CD4-positive, alpha-beta T cell treated with Interleukin-10 for 1 hour (primary cell): ENCODE measurements at regions not wholly inside any gene's neighbourhood (a gene's known extent, or its start where the extent isn't known, plus 50 kb on each side); places are given as distances from the start of the nearest gene placed in this dataset.

Source experiments
- DNase-seq: peaks from one replicate; pipeline ENCODE4 v3.0.0-alpha.2; 2020

- DNase-seq, result no peak
These were observed 275.2 kb downstream of the GXYLT1 start for GRCh38 chr12:41869432-41869831.

- no peak for DNase-seq
These were observed 277.7 kb downstream of the GXYLT1 start for GRCh38 chr12:41866878-41867430.

DNA sequence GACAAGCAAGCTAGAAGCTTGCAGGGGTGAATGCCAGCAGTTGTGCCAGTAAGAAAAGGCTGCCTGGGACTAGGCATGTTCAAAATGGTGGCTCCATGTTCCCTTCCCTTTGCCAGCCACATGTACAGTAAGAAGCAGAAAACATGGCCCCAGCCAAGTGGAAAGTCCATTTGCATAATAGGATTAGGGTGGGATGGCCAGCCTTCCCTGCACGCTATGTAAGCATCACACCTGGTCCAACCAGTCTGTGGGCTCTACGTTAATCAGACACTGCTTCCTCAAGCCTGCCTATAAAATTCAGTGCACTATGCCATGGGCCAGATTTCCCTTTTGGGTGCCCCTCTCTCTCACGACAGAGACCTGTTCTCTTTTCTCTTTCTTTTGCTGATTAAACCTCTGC is 288.4 kb downstream of the GXYLT1 start:
- no peak for DNase-seq

DNA sequence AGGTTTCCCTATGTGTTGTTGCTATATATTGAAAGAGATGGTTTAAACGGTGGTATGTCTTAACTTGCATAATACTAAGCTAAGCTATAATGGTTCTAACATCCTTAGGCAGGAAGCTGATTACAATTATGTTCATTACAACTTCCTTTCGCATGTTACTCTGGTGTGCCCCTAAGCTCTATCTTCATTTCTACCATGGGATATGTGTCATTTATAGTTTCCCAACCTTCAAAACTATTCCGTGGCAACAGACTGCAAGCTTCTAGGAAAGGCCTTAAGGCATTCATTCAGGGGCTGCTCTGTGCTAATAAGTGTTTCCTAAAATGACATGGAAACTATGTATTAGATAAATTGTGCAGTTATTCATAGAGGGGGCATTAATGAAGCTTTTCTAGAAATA is 294.6 kb downstream of the GXYLT1 start:
- DNase-seq, result no peak

DNA sequence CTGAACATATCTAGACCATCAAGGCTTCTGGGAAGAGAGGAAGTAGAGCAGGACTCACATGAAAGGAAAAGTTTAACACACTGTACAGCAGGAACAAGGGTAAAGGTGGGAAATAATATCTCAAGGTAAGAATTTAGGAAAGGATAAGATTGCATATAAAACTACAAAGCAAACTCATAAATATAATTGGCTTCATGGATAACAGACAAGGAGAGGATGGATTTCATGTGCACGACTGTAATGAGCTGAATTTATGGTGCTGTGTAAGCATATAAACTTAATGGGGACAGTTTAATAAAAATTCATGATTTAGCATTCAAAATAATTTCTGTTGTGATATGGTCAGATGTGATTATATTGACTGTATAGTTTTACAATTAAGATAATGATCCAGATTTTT is 298.0 kb downstream of the GXYLT1 start:
- no peak for DNase-seq

DNA sequence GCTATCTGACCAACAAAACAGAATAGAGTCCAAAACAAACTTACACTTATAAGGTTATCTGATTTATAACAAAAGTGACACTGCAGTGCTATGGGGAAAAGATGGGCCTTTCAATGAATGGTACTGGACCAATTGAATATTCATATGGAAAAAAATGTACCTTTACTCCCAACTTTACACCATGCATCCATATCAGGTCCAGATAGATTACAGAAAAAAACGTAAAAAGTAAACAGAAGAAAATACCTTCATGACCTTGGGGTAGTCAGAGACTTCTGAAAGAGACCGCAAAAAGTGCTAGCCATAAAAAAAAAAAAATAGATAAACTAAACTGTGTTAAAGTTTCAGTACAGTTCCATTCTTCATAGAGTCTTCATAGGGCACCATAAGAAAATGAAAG is 308.3 kb downstream of the GXYLT1 start:
- no peak for DNase-seq

GRCh38 chr12:41835556-41835955 is 309.1 kb downstream of the GXYLT1 start:
- DNase-seq, result no peak

DNA sequence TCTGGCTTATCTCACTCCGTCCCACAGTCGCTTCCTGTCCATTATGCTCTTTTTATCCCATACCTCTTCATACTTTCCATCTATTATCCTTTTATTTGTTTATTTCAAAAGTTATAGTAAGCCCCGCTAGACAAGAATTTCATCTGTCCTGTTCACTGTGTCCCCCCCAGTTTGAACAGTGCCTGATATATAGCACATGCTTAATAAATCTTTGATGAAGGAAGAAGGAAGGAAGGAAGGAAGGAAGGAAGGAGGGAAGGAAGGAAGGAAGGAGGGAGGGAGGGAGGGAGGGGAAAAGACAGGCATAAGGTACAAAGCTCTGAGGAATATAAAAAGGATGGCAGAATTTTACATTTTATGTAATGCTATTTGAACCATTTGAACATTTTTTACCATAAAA is 324.7 kb downstream of the GXYLT1 start:
- DNase-seq, result no peak

- no peak for DNase-seq
These were observed 340.6 kb downstream of the GXYLT1 start for GRCh38 chr12:41804026-41804425.

GRCh38 chr12:41802803-41803202 is 341.9 kb downstream of the GXYLT1 start:
- DNase-seq, result no peak

DNA sequence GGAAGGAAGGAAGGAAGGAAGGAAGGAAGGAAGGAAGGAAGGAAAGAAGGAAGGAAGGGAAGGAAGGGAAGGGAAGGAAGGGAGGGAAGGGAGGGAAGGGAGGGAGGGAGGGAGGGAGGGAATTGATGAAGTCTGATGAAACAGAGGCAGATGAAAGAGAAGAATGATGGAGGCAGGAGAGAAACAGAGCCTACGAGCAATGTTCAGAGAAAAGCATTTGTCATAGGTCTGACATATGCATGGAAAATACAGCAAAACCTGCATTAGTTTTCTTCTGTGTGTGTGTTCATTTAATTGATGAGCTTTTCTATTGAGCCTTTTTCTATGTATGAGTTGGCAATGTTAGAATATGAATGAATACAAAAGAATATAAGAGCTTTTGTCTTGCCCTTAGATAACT is 343.4 kb downstream of the GXYLT1 start:
- DNase-seq, result no peak

- no peak for DNase-seq
These were observed 345.0 kb downstream of the GXYLT1 start for GRCh38 chr12:41799671-41800070.

DNA sequence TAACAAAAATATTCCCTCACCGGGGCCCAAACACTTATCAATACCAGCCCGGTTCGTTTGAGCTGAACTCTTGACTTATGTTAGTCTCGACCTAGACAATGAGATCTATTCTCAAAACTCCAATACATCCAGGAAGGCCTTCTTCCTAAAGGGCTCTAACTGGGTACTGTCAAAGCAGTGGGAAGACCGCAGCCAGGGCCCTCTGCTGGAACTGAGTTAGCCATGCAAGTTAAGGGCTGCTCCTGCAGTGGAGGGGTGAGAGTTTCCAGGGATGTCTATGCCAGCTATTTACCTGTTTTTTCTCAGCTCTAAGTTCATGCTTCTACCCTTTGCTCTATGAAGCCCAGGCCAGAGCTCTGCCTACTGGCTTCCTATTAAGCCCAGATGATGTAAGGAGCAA is 348.8 kb downstream of the GXYLT1 start:
- no peak for DNase-seq

DNA sequence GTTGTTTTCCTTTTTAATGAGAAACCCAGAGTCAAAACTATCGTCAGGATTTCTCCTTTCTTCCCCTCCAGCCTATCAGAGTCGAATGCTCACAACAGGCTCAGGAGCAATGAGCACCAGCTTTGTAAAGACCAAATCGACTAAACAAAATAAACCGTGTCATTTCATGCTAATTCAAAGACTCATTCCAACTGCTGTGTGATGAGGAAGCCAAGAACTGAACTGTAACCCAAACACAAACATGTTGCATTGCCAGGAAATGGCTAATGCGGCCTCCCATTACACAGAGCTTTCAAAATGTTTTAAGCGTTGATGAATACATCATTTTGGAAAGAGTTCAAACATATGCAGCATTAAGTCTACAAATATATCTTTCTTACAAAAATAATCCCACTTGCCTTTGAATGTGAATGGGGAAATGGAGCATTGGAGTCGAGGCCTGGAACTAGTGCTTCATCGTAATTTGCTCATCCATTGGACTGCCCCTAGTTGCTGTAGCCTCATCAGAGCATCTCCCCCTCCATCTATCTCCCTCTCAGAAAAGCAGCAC is 349.5 kb downstream of the GXYLT1 start:
- DNase-seq, result no peak

DNA sequence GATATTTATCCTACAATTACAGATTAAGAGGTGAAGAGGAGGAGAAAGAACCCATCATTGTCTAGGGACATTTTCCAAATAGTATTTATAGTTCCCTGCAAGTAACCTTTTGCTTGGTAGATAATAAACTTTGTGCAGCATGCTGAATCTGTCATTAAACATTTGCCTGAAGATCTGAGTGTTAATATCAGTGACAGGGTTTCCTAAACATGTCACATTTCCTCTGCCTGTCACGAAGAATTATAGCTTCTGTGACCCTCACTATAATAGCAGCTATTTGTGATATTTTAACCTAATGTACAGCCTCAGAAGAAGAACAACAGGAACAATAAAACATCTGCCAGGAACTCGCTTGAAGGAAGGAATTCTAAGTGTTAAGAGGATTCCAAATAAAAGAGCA is 350.3 kb downstream of the GXYLT1 start:
- DNase-seq, result no peak

DNA sequence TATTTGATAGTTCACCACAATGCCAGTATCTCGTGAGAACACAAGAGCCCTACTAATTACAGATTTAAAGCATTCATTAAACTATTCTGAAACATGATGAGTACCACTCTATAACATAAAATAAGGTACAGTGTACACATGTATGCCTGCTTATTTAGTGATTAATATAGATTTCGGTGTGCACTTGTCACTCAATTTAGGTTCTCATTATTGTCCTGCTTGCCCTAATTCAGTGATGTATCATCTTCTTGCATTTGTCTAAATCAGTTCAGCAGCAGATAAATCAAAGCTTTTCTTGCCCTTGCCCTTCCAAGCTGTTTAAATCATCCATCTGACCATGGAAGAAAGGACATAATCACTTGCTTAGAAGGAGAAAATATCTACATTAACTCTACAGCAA is 359.7 kb downstream of the GXYLT1 start:
- no peak for DNase-seq

- no peak for DNase-seq
These were observed 365.7 kb downstream of the GXYLT1 start for GRCh38 chr12:41778934-41779333.

DNA sequence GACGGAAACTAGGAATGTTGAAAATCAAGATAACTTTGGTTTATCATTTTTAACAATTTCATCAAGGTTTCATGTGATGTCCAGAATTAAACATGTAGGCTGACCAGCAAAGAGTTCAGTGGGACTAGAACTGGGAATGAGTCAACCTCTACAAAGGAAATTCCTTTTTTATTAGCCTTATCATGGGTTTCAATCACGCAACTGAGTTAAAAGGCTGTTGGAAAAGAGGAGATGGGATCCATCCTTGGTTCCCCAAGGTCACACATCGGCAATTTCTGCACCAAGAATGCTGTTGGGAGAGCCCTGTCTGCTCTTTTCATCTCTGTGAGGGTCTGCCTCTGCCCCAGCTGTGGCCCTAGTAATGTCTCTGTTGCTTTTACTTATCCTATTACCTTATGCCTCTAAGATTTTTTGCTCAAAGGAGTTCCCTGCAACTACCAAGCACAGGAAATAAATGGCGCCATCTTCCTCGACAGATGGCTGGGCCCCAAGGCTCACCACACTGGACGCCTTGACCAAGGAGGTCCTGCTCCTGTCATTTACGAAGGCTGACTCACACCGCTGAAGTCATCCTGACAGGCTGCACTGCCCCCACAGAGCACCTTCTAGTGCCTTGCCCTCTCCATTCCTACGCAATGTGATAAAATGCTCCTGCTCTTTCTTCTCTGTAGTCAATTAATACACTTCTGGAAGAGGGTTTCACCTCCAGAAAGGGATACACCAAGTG is 367.4 kb downstream of the GXYLT1 start:
- DNase-seq, result no peak

DNA sequence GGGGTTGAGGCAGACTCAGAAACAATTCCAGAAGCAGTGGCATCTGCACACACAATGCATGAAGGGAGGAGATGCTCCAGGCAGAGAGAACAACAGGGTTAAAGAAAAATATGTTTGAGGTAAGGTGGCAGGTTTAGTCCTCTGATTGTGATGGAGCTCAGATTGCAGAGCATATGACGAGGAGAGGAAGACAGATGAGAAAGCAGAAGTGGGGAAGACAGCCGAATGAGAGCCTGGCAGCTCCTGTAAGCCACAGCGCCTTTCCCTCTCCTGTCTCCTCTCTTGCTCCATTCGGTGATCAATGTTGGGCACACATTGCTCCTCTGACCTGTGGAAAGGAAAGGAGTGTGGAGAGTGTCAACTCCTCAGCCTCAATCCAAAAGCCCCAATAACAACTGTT is 372.2 kb downstream of the GXYLT1 start:
- DNase-seq, result no peak

DNA sequence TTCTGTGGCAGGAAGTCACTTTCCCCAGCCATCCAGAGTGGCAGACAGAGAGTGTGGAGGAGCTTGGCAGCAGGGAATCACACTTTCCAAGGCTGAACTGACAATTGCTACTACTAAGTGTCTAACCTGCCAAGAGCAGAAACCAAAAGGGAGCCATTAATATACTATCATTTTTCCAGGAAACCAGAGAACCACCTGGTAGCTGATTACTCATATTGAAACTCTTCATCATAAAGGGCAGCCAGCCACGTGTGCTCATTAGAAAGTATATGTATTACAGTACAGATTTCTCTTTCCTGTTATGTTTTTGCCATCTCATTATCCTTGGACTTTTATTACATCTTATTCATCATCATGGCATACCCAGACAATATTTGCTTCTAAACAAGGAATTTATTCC is 374.9 kb downstream of the GXYLT1 start:
- DNase-seq, result no peak

- no peak for DNase-seq
These were observed 376.2 kb downstream of the GXYLT1 start for GRCh38 chr12:41768456-41768855.

GRCh38 chr12:41762691-41763090 is 382.0 kb downstream of the GXYLT1 start:
- no peak for DNase-seq

GRCh38 chr12:41745593-41745992 is 399.1 kb downstream of the GXYLT1 start:
- DNase-seq, result no peak

- DNase-seq, result no peak
These were observed 400.8 kb downstream of the GXYLT1 start for GRCh38 chr12:41743835-41744234.

DNA sequence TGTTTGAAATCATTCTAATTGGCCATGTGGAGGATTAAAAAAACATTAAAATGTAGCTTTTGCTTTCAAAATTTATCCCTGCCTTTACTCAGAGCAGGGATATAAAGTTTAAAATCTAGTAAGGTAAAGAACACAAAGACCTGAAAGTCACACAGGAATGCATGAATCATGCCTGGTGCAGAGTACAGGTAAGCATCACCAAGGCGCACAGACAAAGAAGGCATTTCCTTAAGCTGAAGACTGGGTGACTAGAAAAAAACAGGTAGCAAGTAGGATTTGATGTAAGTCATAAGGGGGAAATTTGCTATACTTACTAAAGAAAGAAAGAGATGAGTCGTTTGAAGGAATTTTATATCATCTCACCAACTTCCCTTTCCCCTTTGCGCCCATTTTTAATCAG is 405.6 kb downstream of the GXYLT1 start:
- no peak for DNase-seq
